ENCODE measurements at regions not wholly inside any gene's neighbourhood (a gene's known extent, or its start where the extent isn't known, plus 50 kb on each side); places are given as distances from the start of the nearest gene placed in this dataset.

DNA sequence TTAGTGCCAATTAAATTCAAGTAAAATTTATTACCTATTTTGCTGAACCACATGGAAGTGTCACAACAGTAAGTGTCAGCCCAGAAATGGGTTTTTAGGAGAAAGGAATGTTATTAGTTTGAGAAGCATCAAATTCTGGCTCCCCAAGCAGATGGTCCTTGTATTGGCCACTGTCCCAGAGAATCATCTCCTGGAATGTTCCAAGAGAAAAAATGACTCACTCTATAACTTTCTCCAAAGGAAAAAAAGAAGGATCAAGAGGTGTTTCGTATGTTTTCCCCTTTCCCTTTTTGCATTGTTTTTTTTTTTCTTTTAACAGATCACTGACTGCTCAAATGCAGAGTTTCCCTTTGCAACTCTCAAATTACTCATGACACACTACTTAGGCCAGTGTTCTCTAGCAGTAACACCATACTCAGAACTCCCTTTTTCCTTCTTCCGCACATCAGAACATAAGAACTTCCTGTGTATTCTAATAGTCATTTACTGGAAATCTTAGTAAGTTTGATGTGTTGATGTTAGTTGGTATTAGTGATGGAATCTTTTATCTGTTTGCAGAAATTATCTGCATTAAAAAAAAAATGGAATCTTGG lies 390.3 kb downstream of the GPD2 start:
- Histone ChIP-seq H3K9ac (ENCODE audit: insufficient read depth, low read length) (no peak overlapping the region), H3K4me3 (replicated peaks in 1 of 4; ENCODE audit: control extremely low read depth in 1 of 4, insufficient read depth in 1 of 4, low read depth in 3 of 4, low read length in 4 of 4) (no peak overlapping the region), H3K36me3 (ENCODE audit: control insufficient read depth, insufficient read depth, low read length) (no peaks in the 10 kb centered on the region), H4K20me1 (ENCODE audit: control insufficient read depth, extremely low read depth, insufficient read depth, low read length) (no peaks in the 10 kb centered on the region), H3K27me3 (ENCODE audit: control insufficient read depth, insufficient read depth, low read length) (no peaks in the 10 kb centered on the region), H3K79me2 (ENCODE audit: control insufficient read depth, insufficient read depth, low read length) (no peaks in the 10 kb centered on the region), H3K27ac (ENCODE audit: insufficient read depth, low read length) (no peak overlapping the region), H3K4me1 (ENCODE audit: control insufficient read depth, extremely low read depth, insufficient read depth, low read length) (no peaks in the 10 kb centered on the region), H2AFZ (ENCODE audit: low read length) (no peak overlapping the region), H3K4me2 (ENCODE audit: extremely low read depth, insufficient read depth, low read length) (no peak overlapping the region), H3K9me3 (ENCODE audit: control insufficient read depth, insufficient read depth, low read depth, low read length) (no peaks in the 10 kb centered on the region)
- peak; percentile 77 to 91 for DNase-seq (ENCODE audit: low read depth in 2 of 2)
- no peak for TF ChIP-seq EZH2 (IDR thresholded peaks at IDR 0.05; ENCODE audit: low read length, missing control alignments)

DNA sequence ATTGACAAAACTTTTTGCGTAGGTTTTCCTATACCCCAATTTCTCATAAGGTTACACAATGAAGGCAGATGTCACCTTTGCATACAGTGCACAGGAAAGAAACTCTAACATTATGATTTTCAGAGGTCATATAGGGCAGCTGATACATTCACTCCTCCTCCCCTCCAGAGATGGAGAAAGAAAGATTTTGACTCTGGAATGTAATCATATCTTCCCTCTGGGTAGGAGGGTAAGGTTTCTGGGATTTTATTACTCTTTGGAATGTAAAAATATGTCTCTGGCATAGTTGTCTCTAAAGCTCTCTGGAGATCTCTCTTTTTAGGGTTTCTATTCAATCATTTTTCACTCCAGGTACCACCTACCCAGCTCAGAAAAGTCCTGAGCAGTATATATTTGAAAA lies 398.3 kb downstream of the GPD2 start:
- no peaks in the 10 kb centered on the region for H3K27me3 ChIP-seq (ENCODE audit: control insufficient read depth, insufficient read depth, low read length)
- no peaks in the 10 kb centered on the region for H3K4me1 ChIP-seq (ENCODE audit: control insufficient read depth, extremely low read depth, insufficient read depth, low read length)
- no peak overlapping the region for H3K27ac ChIP-seq (ENCODE audit: insufficient read depth, low read length)
- H3K79me2 ChIP-seq (ENCODE audit: control insufficient read depth, insufficient read depth, low read length), result no peaks in the 10 kb centered on the region
- DNase-seq (ENCODE audit: low read depth in 2 of 2), result no peak
- H3K9me3 ChIP-seq (ENCODE audit: control insufficient read depth, insufficient read depth, low read depth, low read length), result no peaks in the 10 kb centered on the region
- H4K20me1 ChIP-seq (ENCODE audit: control insufficient read depth, extremely low read depth, insufficient read depth, low read length), result no peaks in the 10 kb centered on the region
- H3K36me3 ChIP-seq (ENCODE audit: control insufficient read depth, insufficient read depth, low read length), result no peaks in the 10 kb centered on the region
- H3K4me3 ChIP-seq (replicated peaks in 1 of 4; ENCODE audit: control extremely low read depth in 1 of 4, insufficient read depth in 1 of 4, low read depth in 3 of 4, low read length in 4 of 4), result no peak overlapping the region
- H3K9ac ChIP-seq (ENCODE audit: insufficient read depth, low read length), result no peak overlapping the region
- no peak for TF ChIP-seq EZH2 (IDR thresholded peaks at IDR 0.05; ENCODE audit: low read length, missing control alignments)
- TF ChIP-seq, protein P1, sequence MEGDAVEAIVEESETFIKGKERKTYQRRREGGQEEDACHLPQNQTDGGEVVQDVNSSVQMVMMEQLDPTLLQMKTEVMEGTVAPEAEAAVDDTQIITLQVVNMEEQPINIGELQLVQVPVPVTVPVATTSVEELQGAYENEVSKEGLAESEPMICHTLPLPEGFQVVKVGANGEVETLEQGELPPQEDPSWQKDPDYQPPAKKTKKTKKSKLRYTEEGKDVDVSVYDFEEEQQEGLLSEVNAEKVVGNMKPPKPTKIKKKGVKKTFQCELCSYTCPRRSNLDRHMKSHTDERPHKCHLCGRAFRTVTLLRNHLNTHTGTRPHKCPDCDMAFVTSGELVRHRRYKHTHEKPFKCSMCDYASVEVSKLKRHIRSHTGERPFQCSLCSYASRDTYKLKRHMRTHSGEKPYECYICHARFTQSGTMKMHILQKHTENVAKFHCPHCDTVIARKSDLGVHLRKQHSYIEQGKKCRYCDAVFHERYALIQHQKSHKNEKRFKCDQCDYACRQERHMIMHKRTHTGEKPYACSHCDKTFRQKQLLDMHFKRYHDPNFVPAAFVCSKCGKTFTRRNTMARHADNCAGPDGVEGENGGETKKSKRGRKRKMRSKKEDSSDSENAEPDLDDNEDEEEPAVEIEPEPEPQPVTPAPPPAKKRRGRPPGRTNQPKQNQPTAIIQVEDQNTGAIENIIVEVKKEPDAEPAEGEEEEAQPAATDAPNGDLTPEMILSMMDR (conservative IDR thresholded peaks at IDR 0.05 in 1 of 2, IDR thresholded peaks at IDR 0.05 in 1 of 2; ENCODE audit: low read depth in 1 of 2, low read length in 2 of 2), result no peak
- no peak overlapping the region for H2AFZ ChIP-seq (ENCODE audit: low read length)
- H3K4me2 ChIP-seq (ENCODE audit: extremely low read depth, insufficient read depth, low read length), result no peak overlapping the region

- H3K4me2 ChIP-seq (ENCODE audit: extremely low read depth, insufficient read depth, low read length), result no peak overlapping the region
- no peaks in the 10 kb centered on the region for H3K79me2 ChIP-seq (ENCODE audit: control insufficient read depth, insufficient read depth, low read length)
- no peaks in the 10 kb centered on the region for H3K4me1 ChIP-seq (ENCODE audit: control insufficient read depth, extremely low read depth, insufficient read depth, low read length)
- H3K9me3 ChIP-seq (ENCODE audit: control insufficient read depth, insufficient read depth, low read depth, low read length), result no peaks in the 10 kb centered on the region
- H2AFZ ChIP-seq (ENCODE audit: low read length), result no peak overlapping the region
- H3K4me3 ChIP-seq (replicated peaks in 1 of 4; ENCODE audit: control extremely low read depth in 1 of 4, insufficient read depth in 1 of 4, low read depth in 3 of 4, low read length in 4 of 4), result no peak overlapping the region
- H3K9ac ChIP-seq (ENCODE audit: insufficient read depth, low read length), result no peak overlapping the region
- no peak for TF ChIP-seq EZH2 (IDR thresholded peaks at IDR 0.05; ENCODE audit: low read length, missing control alignments)
- TF ChIP-seq, protein P1 (conservative IDR thresholded peaks at IDR 0.05 in 1 of 2, IDR thresholded peaks at IDR 0.05 in 1 of 2; ENCODE audit: low read depth in 1 of 2, low read length in 2 of 2), result no peak
- no peak for DNase-seq (ENCODE audit: low read depth in 2 of 2)
- H3K27me3 ChIP-seq (ENCODE audit: control insufficient read depth, insufficient read depth, low read length), result no peaks in the 10 kb centered on the region
- no peaks in the 10 kb centered on the region for H3K36me3 ChIP-seq (ENCODE audit: control insufficient read depth, insufficient read depth, low read length)
- no peaks in the 10 kb centered on the region for H4K20me1 ChIP-seq (ENCODE audit: control insufficient read depth, extremely low read depth, insufficient read depth, low read length)
- no peak overlapping the region for H3K27ac ChIP-seq (ENCODE audit: insufficient read depth, low read length)
Observed at GRCh38 chr2:156837635-156838370, 401.6 kb downstream of the GPD2 start.

Measured in fibroblast of lung (primary cell).